HepG2 (cell line): ENCODE measurements at regions not wholly inside any gene's neighbourhood (a gene's known extent, or its start where the extent isn't known, plus 50 kb on each side); places are given as distances from the start of the nearest gene placed in this dataset.
"Not testable (repeated sequence)": the region's sequence is repeated elsewhere in the genome, so short reads cannot be mapped to it uniquely, and the experiment has no call there.

Source experiments
- CTCF ChIP-seq: sonication (generic); formaldehyde crosslinking; IDR thresholded peaks from 2 replicates; pipeline ENCODE4 v1.5.0; 2020; ENCODE audit warnings: mild to moderate bottlenecking, missing genetic modification reagents, moderate library complexity
- FOXK2 ChIP-seq: fragments of 450-650 bp; IDR thresholded peaks from 2 replicates; pipeline ENCODE4 v1.6.1; 2016
- FOXM1 ChIP-seq: sonication (generic); formaldehyde crosslinking; IDR thresholded peaks from 2 replicates; pipeline ENCODE4 v1.5.0; 2020; ENCODE audit warnings: missing genetic modification reagents
- HNF4G ChIP-seq, 2 experiments: sonication (generic) in 1 of 2; formaldehyde crosslinking in 1 of 2; IDR thresholded peaks; 2 replicates each; pipeline versions ENCODE4 v1.4.0 to v1.6.1; 2011 to 2020; ENCODE audit warnings: borderline replicate concordance in 2 of 2, low read depth in 2 of 2, mild to moderate bottlenecking in 2 of 2, low read length in 1 of 2, missing genetic modification reagents in 1 of 2, moderate library complexity in 1 of 2
- JUNB ChIP-seq: sonication (generic); formaldehyde crosslinking; IDR thresholded peaks from 2 replicates; pipeline ENCODE4 v1.8.0; 2022; ENCODE audit warnings: missing genetic modification reagents, mild to moderate bottlenecking, borderline replicate concordance
- KDM5A ChIP-seq: fragments of 200-600 bp; sonication (generic); IDR thresholded peaks from 2 replicates; pipeline ENCODE4 v1.7.0; 2018; ENCODE audit warnings: antibody characterized with exemption, mild to moderate bottlenecking, low read length, borderline replicate concordance
- KLF16 ChIP-seq, 2 experiments: sonication (generic) in 1 of 2; formaldehyde crosslinking in 1 of 2; IDR thresholded peaks; 2 replicates each; pipeline versions ENCODE4 v1.6.1 to v1.8.0; 2016 to 2023; ENCODE audit warnings: missing genetic modification reagents in 2 of 2, missing compliant biosample characterization in 1 of 2
- KLF9 ChIP-seq: IDR thresholded peaks from 2 replicates; pipeline ENCODE4 v1.6.1; 2016; ENCODE audit warnings: low read depth
- MAZ ChIP-seq, 2 experiments: sonication (generic) in 1 of 2; formaldehyde crosslinking in 1 of 2; IDR thresholded peaks; 2 replicates each; pipeline versions ENCODE4 v1.5.0 to v1.6.1; 2012 to 2020; ENCODE audit warnings: low read depth in 2 of 2, mild to moderate bottlenecking in 2 of 2, borderline replicate concordance in 1 of 2, improper control_type of control experiment in 1 of 2, low read length in 1 of 2, missing genetic modification reagents in 1 of 2, moderate library complexity in 1 of 2
- NR2F6 ChIP-seq, 2 experiments: IDR thresholded peaks; 2 replicates each; pipeline ENCODE4 v1.6.1; 2016; ENCODE audit warnings: antibody characterized with exemption in 1 of 2, mild to moderate bottlenecking in 1 of 2
- PTBP1 ChIP-seq: fragments of 200-400 bp; formaldehyde crosslinking; IDR thresholded peaks from 2 replicates; pipeline ENCODE4 v1.6.1; 2018; ENCODE audit warnings: low read length, low read depth; ENCODE audit not compliant: poor library complexity, severe bottlenecking
- XRCC5 ChIP-seq: fragments of 200-400 bp; formaldehyde crosslinking; optimal IDR thresholded peaks from 2 replicates; pipeline ENCODE3; 2017; ENCODE audit warnings: mild to moderate bottlenecking, low read length
- ZNF484 ChIP-seq: sonication (generic); formaldehyde crosslinking; IDR thresholded peaks from 2 replicates; pipeline ENCODE4 v1.5.1; 2020; ENCODE audit warnings: mild to moderate bottlenecking, low read depth, missing genetic modification reagents, borderline replicate concordance
- ZNF550 ChIP-seq: sonication (generic); formaldehyde crosslinking; IDR thresholded peaks from 2 replicates; pipeline ENCODE4 v1.4.0; 2020; ENCODE audit warnings: mild to moderate bottlenecking, missing genetic modification reagents, borderline replicate concordance

GRCh38 chr3:181324516-181324915 is 335.0 kb upstream of the DNAJC19 start:
- not testable (repeated sequence) for TF ChIP-seq NR2F6 (IDR thresholded peaks at IDR 0.05); NR2F6 (CRISPR knock-in tag; IDR thresholded peaks at IDR 0.05); MAZ (IDR thresholded peaks at IDR 0.05; ENCODE audit: borderline replicate concordance, low read depth, low read length); MAZ (CRISPR knock-in tag; IDR thresholded peaks at IDR 0.05; ENCODE audit: low read depth); FOXK2; FOXM1; JUNB (CRISPR knock-in tag); KLF9 (CRISPR knock-in tag); KLF16 (CRISPR knock-in tag; IDR thresholded peaks at IDR 0.05); PTBP1; ZNF550 (CRISPR knock-in tag); XRCC5; KDM5A; ZNF484 (CRISPR knock-in tag); HNF4G (IDR thresholded peaks at IDR 0.05; ENCODE audit: borderline replicate concordance, low read depth, low read length); HNF4G (CRISPR knock-in tag; IDR thresholded peaks at IDR 0.05; ENCODE audit: borderline replicate concordance, low read depth)
- TF ChIP-seq CTCF, result peak; percentile 34
